Muscle layer of colon (tissue), 2 donors: ENCODE measurements at regions not wholly inside any gene's neighbourhood (a gene's known extent, or its start where the extent isn't known, plus 50 kb on each side); places are given as distances from the start of the nearest gene placed in this dataset.

Experiments used
- H3K27ac ChIP-seq: one replicate; pipeline ENCODE4 v1.7.0; 2013; ENCODE audit warnings: low read depth, mild to moderate bottlenecking, low read length, moderate library complexity
- H3K27me3 ChIP-seq, 2 donors: one replicate each; pipeline ENCODE4 v1.7.0; 2013; ENCODE audit warnings: low read length in 2 of 2, mild to moderate bottlenecking in 2 of 2; ENCODE audit not compliant: insufficient read depth in 2 of 2, control insufficient read depth in 1 of 2
- H3K36me3 ChIP-seq: one replicate; pipeline ENCODE4 v1.7.0; 2013; ENCODE audit warnings: mild to moderate bottlenecking, low read length; ENCODE audit not compliant: insufficient read depth
- H3K4me1 ChIP-seq: one replicate; pipeline ENCODE4 v1.7.0; 2013; ENCODE audit warnings: mild to moderate bottlenecking, low read length; ENCODE audit not compliant: insufficient read depth
- H3K4me3 ChIP-seq, 2 donors: one replicate each; pipeline ENCODE4 v1.7.0; 2013; ENCODE audit warnings: low read length in 2 of 2, low read depth in 1 of 2, mild to moderate bottlenecking in 1 of 2, moderate library complexity in 1 of 2
- H3K9ac ChIP-seq: one replicate; pipeline ENCODE4 v1.7.0; 2013; ENCODE audit warnings: low read length
- H3K9me3 ChIP-seq: one replicate; pipeline ENCODE4 v1.7.0; 2013; ENCODE audit warnings: mild to moderate bottlenecking, low read length
- donor health status: abdominal sarcoma.
- donor health status: Adenocarcinoma of cecum.

DNA sequence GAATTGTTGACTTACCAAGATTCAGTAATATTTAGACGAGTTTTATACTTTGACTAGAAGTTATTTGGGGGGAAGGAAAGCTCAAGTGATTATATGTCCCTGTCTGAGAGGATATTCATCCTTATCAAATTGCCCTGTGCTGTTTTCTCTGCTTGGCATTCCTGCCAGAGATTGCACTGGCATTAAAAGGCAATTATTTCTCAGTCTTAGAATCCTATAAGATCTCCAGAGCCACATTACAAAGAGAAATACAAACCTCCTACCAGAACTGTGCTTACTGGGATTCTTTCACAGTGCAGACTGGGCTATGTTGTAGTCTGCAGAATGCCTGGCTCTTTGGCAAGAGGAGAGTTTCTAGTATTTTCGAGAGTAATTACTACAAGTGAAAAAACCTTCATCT, 342.4 kb downstream of the HGF start:
- Histone ChIP-seq H3K36me3 (no peaks in the 10 kb centered on the region), H3K27ac (no peak overlapping the region), H3K9me3 (no peaks in the 10 kb centered on the region), H3K27me3 (no peaks in the 10 kb centered on the region), H3K9ac (no peak overlapping the region), H3K4me3 (no peak overlapping the region), H3K4me1 (no peaks in the 10 kb centered on the region)

DNA sequence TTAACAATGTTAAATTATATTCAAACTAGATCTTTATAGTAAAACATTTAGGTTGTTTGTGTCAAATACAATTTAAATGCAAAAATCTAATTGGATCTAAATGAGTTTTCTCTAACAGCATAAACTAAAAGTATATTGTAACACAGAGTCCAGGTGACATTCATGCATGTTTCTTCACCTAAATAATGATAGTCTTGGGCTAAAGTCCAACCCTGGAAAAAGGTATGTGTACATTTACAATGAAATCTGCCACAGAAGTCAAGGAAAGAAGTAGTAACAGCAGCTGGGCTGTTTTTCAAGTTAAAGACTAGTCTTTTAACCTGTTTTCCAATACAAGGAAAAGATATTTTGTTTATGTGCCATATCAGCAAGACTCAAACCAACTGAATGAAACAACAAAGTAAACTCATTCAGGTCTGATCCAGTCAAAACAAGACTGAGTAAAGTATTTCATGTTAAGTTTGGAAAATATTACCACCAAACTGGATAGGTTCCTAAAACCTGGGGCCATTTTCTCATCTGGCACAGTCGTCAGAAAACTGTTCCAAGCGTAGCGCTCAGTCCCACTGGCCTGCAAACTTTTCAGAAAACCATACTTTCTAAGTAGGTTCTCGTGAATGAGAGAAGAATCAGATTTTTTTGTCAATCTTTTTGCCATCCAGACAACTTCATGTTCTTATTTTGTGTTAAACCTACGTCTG, 349.2 kb downstream of the HGF start:
- Histone ChIP-seq H3K27ac (no peak overlapping the region), H3K4me3 (no peak overlapping the region), H3K9ac (no peak overlapping the region), H3K4me1 (no peaks in the 10 kb centered on the region), H3K27me3 (no peaks in the 10 kb centered on the region), H3K9me3 (no peaks in the 10 kb centered on the region), H3K36me3 (no peaks in the 10 kb centered on the region)

DNA sequence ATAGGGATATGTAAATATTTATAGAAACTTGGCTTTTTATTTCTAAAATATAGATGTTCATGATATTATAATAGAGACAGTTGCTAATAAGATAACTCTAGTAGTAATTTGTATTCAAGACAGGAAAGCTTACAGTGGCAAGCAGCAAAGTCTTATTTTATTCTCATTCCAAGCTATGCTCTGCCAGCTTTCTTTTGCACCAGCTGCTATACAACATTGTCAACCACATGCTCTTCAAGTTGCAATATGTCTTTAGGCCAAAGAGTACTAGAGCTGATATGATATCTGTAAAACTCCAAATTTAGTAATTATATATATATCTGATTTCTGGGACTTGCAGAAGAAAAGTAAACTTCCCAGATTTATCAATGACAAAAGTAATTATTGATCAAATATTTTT, 350.1 kb downstream of the HGF start:
- H3K27me3 ChIP-seq = no peaks in the 10 kb centered on the region
- no peak overlapping the region for H3K4me3 ChIP-seq
- H3K9ac ChIP-seq = no peak overlapping the region
- H3K4me1 ChIP-seq = no peaks in the 10 kb centered on the region
- H3K27ac ChIP-seq = no peak overlapping the region
- H3K9me3 ChIP-seq = no peaks in the 10 kb centered on the region
- no peaks in the 10 kb centered on the region for H3K36me3 ChIP-seq

DNA sequence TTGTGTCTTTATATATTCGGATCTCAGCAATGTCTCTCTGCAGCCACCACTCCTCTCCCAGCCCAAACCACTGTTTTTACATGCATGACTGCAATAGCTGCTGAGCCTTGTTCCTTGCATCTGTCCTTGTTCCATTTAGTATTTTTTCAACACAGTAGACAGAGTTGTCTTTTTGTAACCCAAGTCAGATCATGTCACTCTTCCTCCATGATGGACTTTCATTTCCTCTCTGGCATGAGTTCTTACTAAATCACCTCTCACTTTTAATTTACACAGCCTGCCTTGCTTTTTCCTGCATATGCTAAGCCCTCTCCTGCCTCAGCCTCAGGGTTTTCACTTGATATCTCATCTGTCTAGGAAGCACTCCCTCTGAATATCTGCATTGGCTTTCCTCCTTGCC, 353.2 kb downstream of the HGF start:
- Histone ChIP-seq H3K27ac (no peak overlapping the region), H3K9me3 (no peaks in the 10 kb centered on the region), H3K27me3 (no peaks in the 10 kb centered on the region), H3K36me3 (no peaks in the 10 kb centered on the region), H3K4me1 (no peaks in the 10 kb centered on the region), H3K4me3 (no peak overlapping the region), H3K9ac (no peak overlapping the region)

DNA sequence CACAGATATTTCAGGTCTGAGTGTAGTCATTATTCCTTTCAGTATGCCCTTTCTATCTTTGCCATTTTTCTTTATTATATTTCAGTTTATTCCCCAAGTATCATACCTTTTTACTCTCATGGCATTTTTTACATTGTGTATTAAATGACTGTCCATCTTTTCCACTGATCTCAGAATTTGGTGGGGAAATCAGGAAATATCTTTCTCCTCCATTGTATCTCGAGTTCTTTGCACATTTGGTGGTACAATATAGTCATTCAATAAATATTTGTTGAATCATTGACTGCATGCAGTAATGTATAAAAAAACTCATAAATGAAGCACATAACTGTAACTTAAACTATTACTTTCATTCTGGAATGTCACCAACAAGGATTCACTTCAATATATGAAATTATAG, 354.7 kb downstream of the HGF start:
- H3K27ac ChIP-seq = no peak overlapping the region
- H3K36me3 ChIP-seq = no peaks in the 10 kb centered on the region
- no peaks in the 10 kb centered on the region for H3K27me3 ChIP-seq
- no peaks in the 10 kb centered on the region for H3K4me1 ChIP-seq
- no peak overlapping the region for H3K4me3 ChIP-seq
- no peaks in the 10 kb centered on the region for H3K9me3 ChIP-seq
- no peak overlapping the region for H3K9ac ChIP-seq

DNA sequence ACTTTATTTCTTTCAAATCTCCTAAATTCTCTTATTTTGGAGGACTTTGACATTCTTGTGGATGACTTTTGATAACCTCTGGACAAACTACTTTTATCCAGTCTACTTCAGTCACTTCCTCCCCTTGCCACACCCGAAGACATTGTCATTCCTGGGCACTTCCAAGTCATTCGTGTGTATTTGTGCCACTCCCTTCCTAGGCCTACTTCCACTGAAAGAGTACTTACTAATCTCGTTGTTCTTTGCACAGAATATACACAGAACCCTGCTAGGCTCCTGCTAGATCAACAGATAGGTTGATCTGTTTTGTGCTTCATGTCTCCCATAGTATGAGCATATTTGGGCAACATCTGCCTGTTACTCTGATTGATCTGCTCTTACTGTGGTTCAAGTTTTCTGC, 355.4 kb downstream of the HGF start:
- no peaks in the 10 kb centered on the region for H3K4me1 ChIP-seq
- H3K9ac ChIP-seq = no peak overlapping the region
- H3K4me3 ChIP-seq = no peak overlapping the region
- H3K27ac ChIP-seq = no peak overlapping the region
- H3K27me3 ChIP-seq = no peaks in the 10 kb centered on the region
- no peaks in the 10 kb centered on the region for H3K36me3 ChIP-seq
- no peaks in the 10 kb centered on the region for H3K9me3 ChIP-seq

DNA sequence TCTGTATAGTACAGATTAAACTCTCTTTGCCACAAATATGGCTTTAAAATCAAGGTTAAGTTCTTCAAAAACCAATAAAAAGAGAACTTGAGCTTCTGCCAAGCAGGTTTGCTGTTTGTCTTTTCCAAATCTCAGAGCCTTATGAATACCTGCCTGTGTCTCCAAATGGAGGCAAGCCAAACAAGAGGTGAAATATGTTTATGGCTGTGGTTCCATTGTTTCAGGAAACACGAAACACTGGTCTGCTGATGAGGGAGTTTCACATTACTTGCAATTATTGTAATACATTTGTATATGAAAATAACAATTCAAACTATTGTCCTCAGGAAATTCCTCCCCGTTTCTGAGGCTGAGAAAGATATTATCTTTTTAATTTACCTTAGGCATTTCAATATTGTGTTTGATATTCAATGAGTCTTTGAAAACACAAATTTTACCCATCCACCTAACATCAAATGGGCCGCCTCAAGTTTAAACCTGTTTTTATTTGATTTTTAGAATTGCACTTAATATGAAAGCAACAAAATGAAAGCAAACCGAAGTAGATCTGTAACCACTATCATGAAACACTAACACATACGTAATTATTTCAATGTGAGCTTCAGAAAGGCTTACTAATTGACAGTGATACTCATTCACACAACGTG, 359.3 kb downstream of the HGF start:
- Histone ChIP-seq H3K27me3 (no peaks in the 10 kb centered on the region), H3K9me3 (no peaks in the 10 kb centered on the region), H3K36me3 (no peaks in the 10 kb centered on the region), H3K4me3 (no peak overlapping the region), H3K27ac (no peak overlapping the region), H3K9ac (no peak overlapping the region), H3K4me1 (no peaks in the 10 kb centered on the region)

DNA sequence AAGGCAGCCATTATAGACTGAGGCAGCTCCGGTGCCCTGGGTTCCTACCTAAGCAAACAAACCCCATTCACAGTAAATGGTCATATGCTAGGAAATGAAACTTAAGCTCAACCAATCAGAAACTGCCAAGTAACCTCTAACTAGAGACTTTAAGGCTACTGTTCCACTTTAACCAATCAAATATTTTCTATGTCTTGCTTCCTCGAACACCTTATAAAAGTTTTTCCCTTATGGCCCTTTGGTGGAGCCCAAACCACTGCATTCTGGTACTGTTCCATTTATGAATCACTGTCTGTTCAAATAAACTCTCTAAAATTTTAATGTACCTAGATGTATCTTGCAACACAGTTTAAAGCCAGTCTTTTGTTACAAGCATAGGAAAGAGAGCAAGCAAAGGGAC, 361.1 kb downstream of the HGF start:
- H3K27ac ChIP-seq = no peak overlapping the region
- H3K9me3 ChIP-seq = no peaks in the 10 kb centered on the region
- no peak overlapping the region for H3K9ac ChIP-seq
- H3K36me3 ChIP-seq = no peaks in the 10 kb centered on the region
- no peaks in the 10 kb centered on the region for H3K27me3 ChIP-seq
- H3K4me1 ChIP-seq = no peaks in the 10 kb centered on the region
- H3K4me3 ChIP-seq = no peak overlapping the region

DNA sequence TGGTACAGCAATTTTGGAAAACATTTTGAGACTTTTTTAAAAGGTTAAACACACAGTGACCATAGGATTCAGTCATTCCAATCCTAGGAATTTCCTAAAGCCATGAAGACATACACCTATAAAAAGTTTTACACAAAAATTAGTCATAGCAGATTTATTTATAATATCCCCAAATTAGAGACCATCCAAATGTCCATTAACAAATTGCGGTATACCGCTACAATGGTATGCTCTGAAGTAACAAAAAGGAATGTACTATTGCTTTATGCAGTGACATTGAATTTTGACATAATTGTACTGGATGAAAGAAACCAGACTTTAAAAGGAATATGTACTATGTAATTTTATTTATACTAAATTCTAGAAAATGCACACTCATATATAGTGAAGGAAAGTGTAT, 362.8 kb downstream of the HGF start:
- H3K36me3 ChIP-seq = no peaks in the 10 kb centered on the region
- H3K4me1 ChIP-seq = no peaks in the 10 kb centered on the region
- no peaks in the 10 kb centered on the region for H3K27me3 ChIP-seq
- H3K27ac ChIP-seq = no peak overlapping the region
- H3K9me3 ChIP-seq = no peaks in the 10 kb centered on the region
- H3K4me3 ChIP-seq = no peak overlapping the region
- H3K9ac ChIP-seq = no peak overlapping the region

DNA sequence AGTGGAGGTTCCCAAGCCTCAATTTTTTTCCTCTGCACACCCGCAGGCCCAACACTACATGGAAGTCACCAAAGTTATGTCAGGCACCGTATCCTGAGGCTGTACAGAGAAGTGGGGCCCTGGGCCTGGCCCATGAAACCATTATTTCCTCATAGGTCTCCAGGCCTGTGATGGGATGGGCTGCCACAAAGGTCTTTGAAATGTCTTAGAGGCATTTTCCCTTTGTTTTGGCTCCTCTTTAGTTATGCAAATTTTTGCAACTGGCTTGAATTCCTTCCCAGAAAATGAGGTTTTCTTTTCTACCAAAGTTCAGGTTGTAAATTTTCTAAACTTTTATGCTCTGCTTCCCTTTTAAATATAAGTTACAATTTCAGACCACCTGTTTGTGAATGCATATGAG, 365.2 kb downstream of the HGF start:
- no peaks in the 10 kb centered on the region for H3K36me3 ChIP-seq

DNA sequence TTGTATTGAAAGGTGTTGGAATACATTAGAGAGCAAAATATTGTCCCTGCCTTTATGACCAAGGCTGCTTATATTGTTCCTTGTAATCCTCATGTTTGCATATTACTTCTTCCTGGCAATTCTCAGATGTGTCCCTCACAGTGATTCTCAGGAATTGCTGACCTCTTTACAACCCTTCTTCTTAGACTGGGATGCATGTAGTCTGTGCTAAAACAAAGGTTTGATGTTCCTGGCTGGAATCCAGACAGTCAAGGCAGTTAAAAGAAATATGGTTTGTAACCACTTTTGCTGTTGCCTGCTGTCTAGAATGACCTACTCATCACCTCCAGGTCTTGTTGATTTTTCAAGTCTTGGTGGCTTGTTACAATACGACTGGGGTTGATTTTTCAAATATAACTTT, 367.6 kb downstream of the HGF start:
- no peak overlapping the region for H3K27ac ChIP-seq
- H3K9ac ChIP-seq = no peak overlapping the region
- H3K4me1 ChIP-seq = no peaks in the 10 kb centered on the region
- H3K36me3 ChIP-seq = no peaks in the 10 kb centered on the region
- no peak overlapping the region for H3K4me3 ChIP-seq
- no peaks in the 10 kb centered on the region for H3K9me3 ChIP-seq
- H3K27me3 ChIP-seq = no peaks in the 10 kb centered on the region

More for the DNA sequence above, 365.2 kb downstream of the HGF start:
- Histone ChIP-seq H3K27ac (no peak overlapping the region), H3K4me1 (no peaks in the 10 kb centered on the region), H3K9ac (no peak overlapping the region), H3K27me3 (no peaks in the 10 kb centered on the region), H3K4me3 (no peak overlapping the region), H3K9me3 (no peaks in the 10 kb centered on the region)

DNA sequence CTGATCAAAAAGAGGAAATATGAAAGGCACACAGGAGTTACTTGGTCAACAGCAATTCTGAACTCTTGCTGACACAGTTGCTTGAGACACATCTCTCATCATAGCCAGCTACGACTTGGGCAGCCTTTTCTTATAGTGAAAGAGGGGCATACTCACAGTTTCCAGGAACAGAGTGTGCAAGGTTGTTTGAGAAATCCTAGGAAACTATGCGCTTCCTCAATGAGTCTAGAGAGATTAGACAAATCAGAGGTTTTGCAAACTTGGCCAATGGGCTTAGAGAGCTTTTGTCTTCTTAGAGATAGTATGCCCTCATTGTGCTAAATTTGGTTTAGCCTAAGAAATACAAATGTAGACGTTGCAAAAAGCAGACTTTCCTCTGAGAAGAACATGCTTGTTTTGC, 370.4 kb downstream of the HGF start:
- Histone ChIP-seq H3K27ac (no peak overlapping the region), H3K36me3 (no peaks in the 10 kb centered on the region), H3K27me3 (no peaks in the 10 kb centered on the region), H3K4me3 (no peak overlapping the region), H3K9ac (no peak overlapping the region), H3K9me3 (no peaks in the 10 kb centered on the region), H3K4me1 (no peaks in the 10 kb centered on the region)
